HCT116 (cell line): ENCODE measurements at regions not wholly inside any gene's neighbourhood (a gene's known extent, or its start where the extent isn't known, plus 50 kb on each side); places are given as distances from the start of the nearest gene placed in this dataset.
A peak's percentile ranks its signal among the peaks of the same experiment; 100 is the strongest.

ENCODE experiments used
- CEBPB ChIP-seq: IDR thresholded peaks from 2 replicates; pipeline ENCODE4 v1.6.1; 2012; ENCODE audit warnings: low read depth
- EZH2 ChIP-seq: fragments of 200-600 bp; sonication (generic); IDR thresholded peaks from 2 replicates; pipeline ENCODE4 v1.6.1; 2017; ENCODE audit warnings: antibody characterized with exemption, mixed run types
- POLR2A ChIP-seq: IDR thresholded peaks from 2 replicates; pipeline ENCODE4 v1.7.0; 2011; ENCODE audit warnings: borderline replicate concordance; ENCODE audit not compliant: insufficient read depth, insufficient read length; ENCODE audit errors: extremely low read depth
- POLR2AphosphoS5 ChIP-seq: IDR thresholded peaks from 2 replicates; pipeline ENCODE4 v1.6.1; 2011; ENCODE audit warnings: mild to moderate bottlenecking, low read depth, low read length, moderate library complexity
- RAD21 ChIP-seq: IDR thresholded peaks from 2 replicates; pipeline ENCODE4 v1.6.1; 2012; ENCODE audit warnings: low read depth, mild to moderate bottlenecking
- SIN3A ChIP-seq: IDR thresholded peaks from 2 replicates; pipeline ENCODE4 v1.6.1; 2012; ENCODE audit warnings: low read depth
- SRF ChIP-seq: IDR thresholded peaks from 2 replicates; pipeline ENCODE4 v1.6.1; 2012; ENCODE audit warnings: low read depth
- YY1 ChIP-seq: IDR thresholded peaks from 2 replicates; pipeline ENCODE4 v1.6.1; 2011; ENCODE audit warnings: low read length, low read depth, moderate library complexity, mild to moderate bottlenecking; ENCODE audit not compliant: insufficient replicate concordance; ENCODE audit errors: extremely low read depth
- ZFX ChIP-seq: fragments of 450-650 bp; IDR thresholded peaks from 2 replicates; pipeline ENCODE4 v1.6.1; 2017
- TF ChIP-seq, protein P1 (sequence below), 3 experiments: fragments of 200-600 bp in 1 of 3; sonication (generic) in 1 of 3; IDR thresholded peaks in 2 of 3; conservative IDR thresholded peaks in 1 of 3; 2 replicates each; pipeline ENCODE4 v1.5.1; 2012 to 2017; ENCODE audit warnings: low read depth in 2 of 3, low read length in 2 of 3, antibody characterized with exemption in 1 of 3, borderline replicate concordance in 1 of 3, control low read depth in 1 of 3, mild to moderate bottlenecking in 1 of 3, mixed read lengths in 1 of 3, mixed run types in 1 of 3, moderate library complexity in 1 of 3; ENCODE audit not compliant: insufficient read depth in 1 of 3
- TF ChIP-seq, protein P2 (sequence below): IDR thresholded peaks from 2 replicates; pipeline ENCODE4 v1.6.1; 2012
- TF ChIP-seq, protein P3 (sequence below): IDR thresholded peaks from 2 replicates; pipeline ENCODE4 v1.6.1; 2012
- TF ChIP-seq, protein P4 (sequence below): IDR thresholded peaks from 2 replicates; pipeline ENCODE4 v1.6.1; 2012; ENCODE audit warnings: low read depth
- TF ChIP-seq, protein P5 (sequence below): IDR thresholded peaks from 2 replicates; pipeline ENCODE4 v1.6.1; 2011; ENCODE audit warnings: mild to moderate bottlenecking, low read length, moderate library complexity; ENCODE audit not compliant: insufficient replicate concordance; ENCODE audit errors: extremely low read depth

DNA sequence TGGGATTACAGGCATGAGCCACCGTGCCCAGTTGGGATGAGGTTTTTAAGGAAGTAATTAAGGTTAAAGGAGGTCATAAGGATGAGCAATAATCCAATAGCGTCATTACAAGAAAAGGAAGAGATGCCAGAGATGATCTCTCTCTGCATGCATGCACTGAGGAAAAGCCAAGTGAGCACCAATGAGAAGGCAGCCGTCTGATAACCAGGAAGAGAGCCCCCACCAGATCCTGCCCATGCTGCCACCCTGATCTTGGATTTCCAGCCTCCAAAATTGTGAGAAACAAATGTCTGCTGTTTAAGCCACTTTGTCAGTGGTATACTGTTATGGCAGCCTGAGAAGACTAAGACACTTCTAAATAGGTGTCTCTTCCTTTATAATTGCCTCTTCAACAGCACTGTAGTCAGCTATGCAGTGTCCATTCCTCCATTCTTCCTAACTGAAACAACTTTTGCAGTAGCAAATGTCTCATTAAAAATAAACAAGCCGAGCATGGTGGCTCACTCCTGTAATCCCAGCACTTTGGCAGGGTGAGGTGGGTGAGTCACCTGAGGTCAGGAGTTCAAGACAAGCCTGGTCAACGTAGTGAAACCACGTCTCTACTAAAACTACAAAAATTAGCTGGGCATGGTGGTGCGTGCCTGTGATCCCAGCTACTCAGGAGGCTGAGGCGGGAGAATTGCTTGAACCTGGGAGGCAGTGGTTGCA, 216.2 kb upstream of the RUNX1 start:
- TF ChIP-seq, protein P1, sequence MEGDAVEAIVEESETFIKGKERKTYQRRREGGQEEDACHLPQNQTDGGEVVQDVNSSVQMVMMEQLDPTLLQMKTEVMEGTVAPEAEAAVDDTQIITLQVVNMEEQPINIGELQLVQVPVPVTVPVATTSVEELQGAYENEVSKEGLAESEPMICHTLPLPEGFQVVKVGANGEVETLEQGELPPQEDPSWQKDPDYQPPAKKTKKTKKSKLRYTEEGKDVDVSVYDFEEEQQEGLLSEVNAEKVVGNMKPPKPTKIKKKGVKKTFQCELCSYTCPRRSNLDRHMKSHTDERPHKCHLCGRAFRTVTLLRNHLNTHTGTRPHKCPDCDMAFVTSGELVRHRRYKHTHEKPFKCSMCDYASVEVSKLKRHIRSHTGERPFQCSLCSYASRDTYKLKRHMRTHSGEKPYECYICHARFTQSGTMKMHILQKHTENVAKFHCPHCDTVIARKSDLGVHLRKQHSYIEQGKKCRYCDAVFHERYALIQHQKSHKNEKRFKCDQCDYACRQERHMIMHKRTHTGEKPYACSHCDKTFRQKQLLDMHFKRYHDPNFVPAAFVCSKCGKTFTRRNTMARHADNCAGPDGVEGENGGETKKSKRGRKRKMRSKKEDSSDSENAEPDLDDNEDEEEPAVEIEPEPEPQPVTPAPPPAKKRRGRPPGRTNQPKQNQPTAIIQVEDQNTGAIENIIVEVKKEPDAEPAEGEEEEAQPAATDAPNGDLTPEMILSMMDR (IDR thresholded peaks at IDR 0.05 in 2 of 3, conservative IDR thresholded peaks at IDR 0.05 in 1 of 3; ENCODE audit: borderline replicate concordance in 1 of 3, insufficient read depth in 1 of 3, low read depth in 2 of 3, low read length in 2 of 3) = no peak
- TF ChIP-seq POLR2A (no peak), RAD21 (no peak), SIN3A (no peak), POLR2AphosphoS5 (no peak), SRF (no peak), CEBPB (no peak), EZH2 (no peak), ZFX (no peak), YY1 (no peak)
- TF ChIP-seq, protein P2, sequence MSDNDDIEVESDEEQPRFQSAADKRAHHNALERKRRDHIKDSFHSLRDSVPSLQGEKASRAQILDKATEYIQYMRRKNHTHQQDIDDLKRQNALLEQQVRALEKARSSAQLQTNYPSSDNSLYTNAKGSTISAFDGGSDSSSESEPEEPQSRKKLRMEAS = peak; percentile 54; the same call in 1 of the 2 replicates
- TF ChIP-seq, protein P3, sequence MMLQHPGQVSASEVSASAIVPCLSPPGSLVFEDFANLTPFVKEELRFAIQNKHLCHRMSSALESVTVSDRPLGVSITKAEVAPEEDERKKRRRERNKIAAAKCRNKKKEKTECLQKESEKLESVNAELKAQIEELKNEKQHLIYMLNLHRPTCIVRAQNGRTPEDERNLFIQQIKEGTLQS = no peak
- TF ChIP-seq, protein P4, sequence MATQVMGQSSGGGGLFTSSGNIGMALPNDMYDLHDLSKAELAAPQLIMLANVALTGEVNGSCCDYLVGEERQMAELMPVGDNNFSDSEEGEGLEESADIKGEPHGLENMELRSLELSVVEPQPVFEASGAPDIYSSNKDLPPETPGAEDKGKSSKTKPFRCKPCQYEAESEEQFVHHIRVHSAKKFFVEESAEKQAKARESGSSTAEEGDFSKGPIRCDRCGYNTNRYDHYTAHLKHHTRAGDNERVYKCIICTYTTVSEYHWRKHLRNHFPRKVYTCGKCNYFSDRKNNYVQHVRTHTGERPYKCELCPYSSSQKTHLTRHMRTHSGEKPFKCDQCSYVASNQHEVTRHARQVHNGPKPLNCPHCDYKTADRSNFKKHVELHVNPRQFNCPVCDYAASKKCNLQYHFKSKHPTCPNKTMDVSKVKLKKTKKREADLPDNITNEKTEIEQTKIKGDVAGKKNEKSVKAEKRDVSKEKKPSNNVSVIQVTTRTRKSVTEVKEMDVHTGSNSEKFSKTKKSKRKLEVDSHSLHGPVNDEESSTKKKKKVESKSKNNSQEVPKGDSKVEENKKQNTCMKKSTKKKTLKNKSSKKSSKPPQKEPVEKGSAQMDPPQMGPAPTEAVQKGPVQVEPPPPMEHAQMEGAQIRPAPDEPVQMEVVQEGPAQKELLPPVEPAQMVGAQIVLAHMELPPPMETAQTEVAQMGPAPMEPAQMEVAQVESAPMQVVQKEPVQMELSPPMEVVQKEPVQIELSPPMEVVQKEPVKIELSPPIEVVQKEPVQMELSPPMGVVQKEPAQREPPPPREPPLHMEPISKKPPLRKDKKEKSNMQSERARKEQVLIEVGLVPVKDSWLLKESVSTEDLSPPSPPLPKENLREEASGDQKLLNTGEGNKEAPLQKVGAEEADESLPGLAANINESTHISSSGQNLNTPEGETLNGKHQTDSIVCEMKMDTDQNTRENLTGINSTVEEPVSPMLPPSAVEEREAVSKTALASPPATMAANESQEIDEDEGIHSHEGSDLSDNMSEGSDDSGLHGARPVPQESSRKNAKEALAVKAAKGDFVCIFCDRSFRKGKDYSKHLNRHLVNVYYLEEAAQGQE = no peak
- TF ChIP-seq, protein P5, sequence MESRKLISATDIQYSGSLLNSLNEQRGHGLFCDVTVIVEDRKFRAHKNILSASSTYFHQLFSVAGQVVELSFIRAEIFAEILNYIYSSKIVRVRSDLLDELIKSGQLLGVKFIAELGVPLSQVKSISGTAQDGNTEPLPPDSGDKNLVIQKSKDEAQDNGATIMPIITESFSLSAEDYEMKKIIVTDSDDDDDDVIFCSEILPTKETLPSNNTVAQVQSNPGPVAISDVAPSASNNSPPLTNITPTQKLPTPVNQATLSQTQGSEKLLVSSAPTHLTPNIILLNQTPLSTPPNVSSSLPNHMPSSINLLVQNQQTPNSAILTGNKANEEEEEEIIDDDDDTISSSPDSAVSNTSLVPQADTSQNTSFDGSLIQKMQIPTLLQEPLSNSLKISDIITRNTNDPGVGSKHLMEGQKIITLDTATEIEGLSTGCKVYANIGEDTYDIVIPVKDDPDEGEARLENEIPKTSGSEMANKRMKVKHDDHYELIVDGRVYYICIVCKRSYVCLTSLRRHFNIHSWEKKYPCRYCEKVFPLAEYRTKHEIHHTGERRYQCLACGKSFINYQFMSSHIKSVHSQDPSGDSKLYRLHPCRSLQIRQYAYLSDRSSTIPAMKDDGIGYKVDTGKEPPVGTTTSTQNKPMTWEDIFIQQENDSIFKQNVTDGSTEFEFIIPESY = no peak
